IPS-20b (cell line): ENCODE measurements at regions not wholly inside any gene's neighbourhood (a gene's known extent, or its start where the extent isn't known, plus 50 kb on each side); places are given as distances from the start of the nearest gene placed in this dataset.

Source experiments
- H3K27ac ChIP-seq: one replicate; pipeline ENCODE4 v1.5.1; 2013; ENCODE audit warnings: low read length
- H3K27me3 ChIP-seq: 2 replicates; pipeline ENCODE4 v1.6.1; 2013; ENCODE audit warnings: mild to moderate bottlenecking, low read length, inconsistent platforms; ENCODE audit not compliant: insufficient read depth
- H3K36me3 ChIP-seq: 2 replicates; pipeline ENCODE4 v1.6.1; 2013; ENCODE audit warnings: low read depth, mild to moderate bottlenecking, inconsistent platforms, low read length, moderate library complexity; ENCODE audit not compliant: insufficient read depth
- H3K4me1 ChIP-seq: 2 replicates; pipeline ENCODE4 v1.6.1; 2013; ENCODE audit warnings: mild to moderate bottlenecking, control low read depth, inconsistent platforms, low read length, moderate library complexity; ENCODE audit not compliant: insufficient read depth
- H3K4me3 ChIP-seq: 2 replicates; pipeline ENCODE4 v1.5.1; 2013; ENCODE audit warnings: mild to moderate bottlenecking, low read length, inconsistent platforms
- H3K9ac ChIP-seq: 2 replicates; pipeline ENCODE4 v1.6.1; 2013; ENCODE audit warnings: low read depth, mild to moderate bottlenecking, inconsistent platforms, low read length, moderate library complexity
- H3K9me3 ChIP-seq: 2 replicates; pipeline ENCODE4 v1.6.1; 2013; ENCODE audit warnings: mild to moderate bottlenecking, low read depth, low read length, inconsistent platforms; ENCODE audit not compliant: insufficient read depth

GRCh38 chr9:118148990-118149389 is 444.8 kb downstream of the TLR4 start:
- Histone ChIP-seq H3K27ac (no peak overlapping the region), H3K9me3 (no peaks in the 10 kb centered on the region), H3K9ac (no peak overlapping the region), H3K4me3 (no peak overlapping the region), H3K27me3 (no peaks in the 10 kb centered on the region), H3K36me3 (no peaks in the 10 kb centered on the region), H3K4me1 (no peaks in the 10 kb centered on the region)

GRCh38 chr9:118156846-118157245 is 452.6 kb downstream of the TLR4 start:
- Histone ChIP-seq H3K9me3 (no peaks in the 10 kb centered on the region), H3K36me3 (no peaks in the 10 kb centered on the region), H3K4me3 (no peak overlapping the region), H3K27me3 (no peaks in the 10 kb centered on the region), H3K27ac (no peak overlapping the region), H3K9ac (no peak overlapping the region), H3K4me1 (no peaks in the 10 kb centered on the region)

GRCh38 chr9:118162716-118163115 is 458.5 kb downstream of the TLR4 start:
- no peak overlapping the region for H3K27ac ChIP-seq
- no peak overlapping the region for H3K9ac ChIP-seq
- H3K36me3 ChIP-seq, result no peaks in the 10 kb centered on the region
- H3K9me3 ChIP-seq, result no peaks in the 10 kb centered on the region
- no peaks in the 10 kb centered on the region for H3K4me1 ChIP-seq
- H3K4me3 ChIP-seq, result no peak overlapping the region
- no peaks in the 10 kb centered on the region for H3K27me3 ChIP-seq

- H3K9ac ChIP-seq, result no peak overlapping the region
- H3K27me3 ChIP-seq, result no peaks in the 10 kb centered on the region
- no peak overlapping the region for H3K4me3 ChIP-seq
- no peak overlapping the region for H3K27ac ChIP-seq
- H3K9me3 ChIP-seq, result no peaks in the 10 kb centered on the region
- H3K36me3 ChIP-seq, result no peaks in the 10 kb centered on the region
- no peaks in the 10 kb centered on the region for H3K4me1 ChIP-seq
Observed at GRCh38 chr9:118163751-118164150, 459.5 kb downstream of the TLR4 start.

- Histone ChIP-seq H3K9me3 (no peaks in the 10 kb centered on the region), H3K4me1 (no peaks in the 10 kb centered on the region), H3K27ac (no peak overlapping the region), H3K36me3 (no peaks in the 10 kb centered on the region), H3K27me3 (no peaks in the 10 kb centered on the region), H3K4me3 (no peak overlapping the region), H3K9ac (no peak overlapping the region)
Observed at GRCh38 chr9:118165451-118165850, 461.2 kb downstream of the TLR4 start.

- Histone ChIP-seq H3K36me3 (no peaks in the 10 kb centered on the region), H3K9me3 (no peaks in the 10 kb centered on the region), H3K27me3 (no peaks in the 10 kb centered on the region), H3K4me3 (no peak overlapping the region), H3K9ac (no peak overlapping the region), H3K4me1 (no peaks in the 10 kb centered on the region), H3K27ac (no peak overlapping the region)
Observed at GRCh38 chr9:118170032-118170955, 466.1 kb downstream of the TLR4 start.

GRCh38 chr9:118177241-118177640 is 473.0 kb downstream of the TLR4 start:
- Histone ChIP-seq H3K4me1 (no peaks in the 10 kb centered on the region), H3K27ac (no peak overlapping the region), H3K27me3 (no peaks in the 10 kb centered on the region), H3K9me3 (no peaks in the 10 kb centered on the region), H3K9ac (no peak overlapping the region), H3K36me3 (no peaks in the 10 kb centered on the region), H3K4me3 (no peak overlapping the region)

- no peaks in the 10 kb centered on the region for H3K27me3 ChIP-seq
- H3K4me1 ChIP-seq, result no peaks in the 10 kb centered on the region
- H3K9ac ChIP-seq, result no peak overlapping the region
- H3K36me3 ChIP-seq, result no peaks in the 10 kb centered on the region
- H3K9me3 ChIP-seq, result no peaks in the 10 kb centered on the region
- H3K27ac ChIP-seq, result no peak overlapping the region
- no peak overlapping the region for H3K4me3 ChIP-seq
Observed at GRCh38 chr9:118183576-118183975, 479.4 kb downstream of the TLR4 start.

- Histone ChIP-seq H3K9ac (no peak overlapping the region), H3K27ac (no peak overlapping the region), H3K27me3 (no peaks in the 10 kb centered on the region), H3K4me1 (no peaks in the 10 kb centered on the region), H3K36me3 (no peaks in the 10 kb centered on the region), H3K4me3 (no peak overlapping the region), H3K9me3 (no peaks in the 10 kb centered on the region)
Observed at GRCh38 chr9:118187408-118187807, 483.2 kb downstream of the TLR4 start.

GRCh38 chr9:118189615-118190014 is 485.4 kb downstream of the TLR4 start:
- no peaks in the 10 kb centered on the region for H3K36me3 ChIP-seq
- no peak overlapping the region for H3K9ac ChIP-seq
- H3K27ac ChIP-seq, result no peak overlapping the region
- no peaks in the 10 kb centered on the region for H3K4me1 ChIP-seq
- H3K4me3 ChIP-seq, result no peak overlapping the region
- no peaks in the 10 kb centered on the region for H3K27me3 ChIP-seq
- no peaks in the 10 kb centered on the region for H3K9me3 ChIP-seq

- H3K36me3 ChIP-seq, result no peaks in the 10 kb centered on the region
- no peaks in the 10 kb centered on the region for H3K9me3 ChIP-seq
- H3K4me1 ChIP-seq, result no peaks in the 10 kb centered on the region
- no peak overlapping the region for H3K9ac ChIP-seq
- no peak overlapping the region for H3K4me3 ChIP-seq
- no peaks in the 10 kb centered on the region for H3K27me3 ChIP-seq
- no peak overlapping the region for H3K27ac ChIP-seq
Observed at GRCh38 chr9:118192807-118193206, 488.6 kb downstream of the TLR4 start.

GRCh38 chr9:118209343-118209742 is 505.1 kb downstream of the TLR4 start:
- Histone ChIP-seq H3K4me3 (no peak overlapping the region), H3K4me1 (no peaks in the 10 kb centered on the region), H3K9me3 (no peaks in the 10 kb centered on the region), H3K27me3 (no peaks in the 10 kb centered on the region), H3K36me3 (no peaks in the 10 kb centered on the region), H3K27ac (no peak overlapping the region), H3K9ac (no peak overlapping the region)
